ENCODE measurements at regions not wholly inside any gene's neighbourhood (a gene's known extent, or its start where the extent isn't known, plus 50 kb on each side); places are given as distances from the start of the nearest gene placed in this dataset.

- no peak for DNase-seq (ENCODE audit: low read depth)
Measured at GRCh38 chr7:46671108-46671769, 750.2 kb upstream of the IGFBP3 start.

GRCh38 chr7:46669028-46669427 is 748.0 kb upstream of the IGFBP3 start:
- no peak for DNase-seq (ENCODE audit: low read depth)

GRCh38 chr7:46664453-46664852 is 743.4 kb upstream of the IGFBP3 start:
- no peak for DNase-seq (ENCODE audit: low read depth)

GRCh38 chr7:46663025-46663424 is 742.0 kb upstream of the IGFBP3 start:
- DNase-seq (ENCODE audit: low read depth), result no peak

GRCh38 chr7:46661431-46661830 is 740.4 kb upstream of the IGFBP3 start:
- DNase-seq (ENCODE audit: low read depth), result no peak

- DNase-seq (ENCODE audit: low read depth), result no peak
Measured at GRCh38 chr7:46660402-46660980, 739.4 kb upstream of the IGFBP3 start.

DNA sequence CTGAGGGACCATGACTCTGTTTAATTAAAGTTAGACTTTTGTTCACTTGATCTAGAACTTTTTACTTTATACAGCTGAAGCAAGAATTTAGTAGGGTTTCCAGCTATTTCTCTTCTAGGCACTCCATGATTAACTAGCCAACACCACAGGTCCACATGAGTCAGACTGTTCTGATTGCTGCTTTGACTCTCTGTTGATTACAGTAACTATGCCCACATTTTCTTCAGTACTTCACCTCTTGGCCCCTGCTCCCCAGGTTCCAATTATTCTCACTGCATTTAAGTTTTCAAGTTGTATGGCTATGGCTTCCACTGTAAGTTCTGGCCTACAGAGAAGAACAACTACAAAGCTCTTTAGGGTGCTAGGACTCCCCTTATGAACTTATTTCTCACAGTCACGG is 737.2 kb upstream of the IGFBP3 start:
- DNase-seq (ENCODE audit: low read depth), result no peak

DNA sequence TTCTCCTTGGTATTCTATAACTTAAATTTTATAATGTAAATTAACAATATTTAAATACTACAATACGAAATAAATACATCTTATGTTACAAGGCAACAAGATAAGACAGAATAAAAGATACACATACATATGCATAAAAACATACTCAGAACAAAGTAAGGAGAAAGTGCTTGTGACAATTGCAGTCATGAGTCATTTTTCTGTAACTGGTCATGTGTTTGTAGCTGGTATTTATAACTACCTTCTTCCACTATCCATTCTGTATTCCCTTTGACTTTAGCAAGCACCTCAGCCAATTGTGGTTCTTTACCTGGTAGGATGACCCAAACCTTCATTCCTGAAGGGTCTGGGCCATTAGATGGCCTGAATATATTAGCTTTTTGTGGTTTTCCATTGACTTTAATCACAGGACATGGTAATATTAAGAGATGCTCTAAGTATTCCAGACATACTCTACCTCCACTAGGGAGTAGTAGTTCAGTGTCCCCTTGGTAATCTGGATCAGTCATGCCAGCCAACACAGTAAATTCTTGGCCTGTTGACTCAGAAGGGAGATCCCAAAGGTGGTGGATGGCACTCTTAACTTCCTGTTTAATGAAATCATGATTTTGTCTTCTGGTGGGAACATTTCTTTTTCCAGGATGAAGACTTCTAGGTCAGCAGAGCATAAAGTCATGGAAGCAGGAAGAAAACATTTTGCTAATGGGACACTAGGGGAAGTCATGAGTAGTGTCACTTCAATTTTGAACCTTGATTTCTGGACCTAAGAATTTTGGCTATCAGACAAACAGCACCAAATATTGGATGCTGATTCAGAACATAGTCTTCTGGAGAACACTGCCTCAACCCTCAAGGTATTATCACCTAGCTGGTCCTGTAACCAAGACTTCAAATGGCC is 733.7 kb upstream of the IGFBP3 start:
- DNase-seq (ENCODE audit: low read depth), result no peak

DNA sequence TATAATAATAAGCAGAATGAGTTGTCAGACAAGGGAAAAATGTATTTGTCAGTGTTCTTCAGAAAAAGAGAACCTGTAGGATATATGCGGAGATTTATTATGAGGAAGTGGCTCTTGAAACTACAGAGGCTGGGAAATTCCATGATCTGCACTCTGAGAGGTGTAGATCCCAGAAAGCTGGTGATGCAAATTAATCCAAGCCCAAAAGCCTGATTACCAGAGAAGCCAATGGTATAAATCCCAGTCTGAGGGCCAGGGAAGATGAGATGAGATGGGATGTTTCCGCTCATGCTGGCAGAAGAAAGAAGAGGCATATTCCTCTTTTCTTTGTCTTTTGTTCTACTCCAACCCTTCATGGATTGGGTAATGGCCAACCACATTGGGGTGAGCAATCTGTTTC is 732.8 kb upstream of the IGFBP3 start:
- DNase-seq (ENCODE audit: low read depth), result no peak

GRCh38 chr7:46652317-46652716 is 731.2 kb upstream of the IGFBP3 start:
- no peak for DNase-seq (ENCODE audit: low read depth)

DNA sequence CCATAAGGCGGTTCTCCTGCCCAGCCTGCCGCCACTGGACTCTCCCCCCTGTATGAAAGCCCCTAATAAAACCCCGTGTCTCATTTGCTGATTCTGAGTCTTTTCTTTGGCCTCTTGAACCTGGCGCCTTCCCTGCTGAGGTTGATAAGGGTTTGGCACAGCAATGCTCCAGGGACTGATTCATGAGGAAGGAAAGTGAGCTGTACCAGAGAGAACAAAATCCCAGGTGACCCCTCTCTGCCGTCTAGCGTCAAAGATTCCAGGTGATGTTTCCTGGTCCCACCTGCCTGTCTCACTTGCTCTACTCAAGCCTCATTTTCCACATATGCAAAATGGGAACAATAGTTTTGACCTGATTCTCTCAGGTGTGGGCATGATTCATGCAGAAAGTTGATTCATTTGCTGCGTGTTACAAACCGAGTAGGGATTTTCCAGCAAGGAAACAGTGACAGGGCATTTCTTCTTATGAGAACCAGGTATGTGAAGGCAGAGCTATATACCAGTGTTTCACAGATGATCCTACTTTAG is 730.6 kb upstream of the IGFBP3 start:
- DNase-seq (ENCODE audit: low read depth), result no peak

GRCh38 chr7:46651070-46651469 is 730.0 kb upstream of the IGFBP3 start:
- no peak for DNase-seq (ENCODE audit: low read depth)

DNA sequence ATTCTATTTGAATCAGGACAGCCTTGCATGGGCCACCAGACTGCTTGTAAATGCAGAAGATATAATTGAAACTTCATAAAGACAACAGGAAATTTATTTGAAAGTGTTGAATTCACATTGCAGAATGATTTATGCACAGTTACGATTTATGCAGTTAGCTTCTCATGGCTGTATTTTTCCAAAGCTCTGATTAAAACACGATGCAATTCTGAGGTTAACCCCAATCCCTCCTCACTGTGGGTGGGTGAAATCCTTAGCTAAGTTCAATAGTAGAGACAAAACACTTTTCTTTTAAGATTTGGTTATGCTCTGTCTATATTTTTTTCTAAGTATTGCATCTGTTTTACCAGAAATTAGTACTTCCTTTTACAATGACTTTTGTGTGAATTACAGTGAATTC is 728.8 kb upstream of the IGFBP3 start:
- DNase-seq (ENCODE audit: low read depth), result no peak

GRCh38 chr7:46637793-46638735 is 717.0 kb upstream of the IGFBP3 start:
- no peak for DNase-seq (ENCODE audit: low read depth)

DNA sequence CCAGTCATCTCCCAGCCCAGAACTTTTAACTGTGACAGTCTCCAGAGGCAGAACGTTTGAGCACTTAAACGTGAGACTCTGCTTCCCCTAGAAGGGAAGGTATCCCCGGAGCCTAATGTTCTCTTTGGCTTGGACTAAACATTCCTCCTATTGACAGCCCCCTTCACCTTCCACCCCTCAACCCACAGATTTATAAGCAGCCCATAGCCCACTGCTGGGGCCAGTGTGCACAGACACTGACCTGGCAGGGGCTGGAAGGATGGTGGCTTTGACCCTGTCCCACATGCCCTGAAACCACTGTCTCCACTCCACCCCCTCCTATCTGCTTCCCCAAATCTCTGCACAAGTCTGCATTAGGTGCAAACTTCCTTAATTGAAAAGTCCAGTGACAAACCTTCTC is 715.0 kb upstream of the IGFBP3 start:
- no peak for DNase-seq (ENCODE audit: low read depth)

- DNase-seq (ENCODE audit: low read depth), result no peak
Measured at GRCh38 chr7:46633630-46634240, 712.7 kb upstream of the IGFBP3 start.

GRCh38 chr7:46633200-46633599 is 712.1 kb upstream of the IGFBP3 start:
- DNase-seq (ENCODE audit: low read depth), result no peak

- DNase-seq (ENCODE audit: low read depth), result no peak
Measured at GRCh38 chr7:46630031-46630430, 709.0 kb upstream of the IGFBP3 start.

DNA sequence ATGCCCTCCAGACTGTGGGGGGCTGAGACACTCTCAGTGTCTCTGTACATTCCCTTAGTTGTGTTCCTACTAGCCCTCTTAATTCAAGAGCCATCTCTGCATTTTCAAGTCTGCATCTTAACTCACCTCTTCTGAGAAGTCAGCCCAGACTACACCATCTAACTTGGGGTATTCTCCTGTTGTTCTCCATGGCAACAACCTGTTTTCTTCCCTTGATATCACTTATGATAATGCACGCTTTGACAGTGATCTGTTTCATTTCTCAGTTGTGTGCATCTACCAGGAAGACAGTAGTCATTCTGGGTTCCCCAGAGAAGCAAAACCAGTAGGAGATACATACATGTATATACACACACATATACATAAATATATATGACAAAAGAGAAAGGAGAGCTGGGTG is 707.3 kb upstream of the IGFBP3 start:
- no peak for DNase-seq (ENCODE audit: low read depth)

DNA sequence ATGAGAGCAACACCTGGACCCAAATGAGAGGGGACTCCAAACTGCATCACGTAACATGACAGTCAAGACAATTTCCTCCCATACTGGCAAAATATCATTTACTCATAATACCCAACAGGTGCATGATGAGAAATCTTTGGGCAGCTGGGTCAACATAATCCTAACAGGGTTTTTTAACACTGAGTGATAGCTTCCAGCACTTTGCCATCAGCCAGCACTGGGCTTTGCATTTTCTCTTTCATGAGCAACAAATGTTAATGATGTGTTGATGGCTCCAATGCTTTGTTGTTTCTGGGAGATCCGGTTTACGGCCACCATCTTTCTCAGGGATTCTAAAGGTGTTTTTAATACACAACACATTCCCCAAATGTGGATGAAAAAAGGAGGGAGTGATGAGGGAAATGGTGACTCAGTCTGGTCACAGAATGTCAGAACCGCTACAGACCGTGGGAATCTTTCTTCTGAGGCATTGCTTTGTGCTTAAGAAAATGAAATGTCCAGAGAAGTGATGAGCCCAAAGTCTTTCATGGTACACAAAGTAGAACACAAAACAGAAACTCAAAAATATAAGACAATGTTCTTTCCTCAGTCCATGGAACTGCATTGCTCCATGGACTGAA is 705.7 kb upstream of the IGFBP3 start:
- DNase-seq (ENCODE audit: low read depth), result peak; percentile 67

DNA sequence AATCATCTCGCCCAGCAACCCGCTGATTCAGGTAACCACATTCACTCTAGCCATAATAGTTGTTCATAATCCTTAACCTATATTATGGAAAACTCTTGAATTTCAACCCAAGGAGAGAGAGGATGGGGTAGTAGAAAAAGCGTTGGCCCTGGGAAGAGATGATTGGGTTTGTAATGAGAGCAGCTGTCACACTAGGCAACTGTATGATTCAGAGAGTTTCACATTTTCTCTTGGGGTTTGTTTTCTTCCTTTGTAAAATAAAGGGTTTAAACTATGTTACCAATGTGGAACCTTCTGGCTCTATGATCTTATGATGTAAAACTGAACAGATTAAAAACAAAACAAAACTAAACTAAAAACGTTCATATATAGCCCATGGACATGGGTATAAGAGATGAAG is 705.2 kb upstream of the IGFBP3 start:
- no peak for DNase-seq (ENCODE audit: low read depth)
